Trophoblast cell (in vitro differentiated cells and primary cell): ENCODE measurements at regions not wholly inside any gene's neighbourhood (a gene's known extent, or its start where the extent isn't known, plus 50 kb on each side); places are given as distances from the start of the nearest gene placed in this dataset.

Experiments
- DNase-seq, 2 donors: peaks; one replicate each; pipeline ENCODE4 v3.0.0-alpha.2; 2016
- H2AFZ ChIP-seq: 2 replicates; pipeline ENCODE4 v1.6.1; 2013; ENCODE audit warnings: low read length, moderate library complexity, mild to moderate bottlenecking; ENCODE audit not compliant: insufficient read depth, poor library complexity
- H2AK5ac ChIP-seq: 2 replicates; pipeline ENCODE4 v1.6.1; 2013; ENCODE audit warnings: mild to moderate bottlenecking, low read length
- H2BK120ac ChIP-seq: 2 replicates; pipeline ENCODE4 v1.6.1; 2013; ENCODE audit warnings: low read length, mild to moderate bottlenecking, moderate library complexity; ENCODE audit not compliant: insufficient read depth, poor library complexity
- H2BK12ac ChIP-seq: 2 replicates; pipeline ENCODE4 v1.6.1; 2013; ENCODE audit warnings: mild to moderate bottlenecking, low read length, moderate library complexity
- H2BK5ac ChIP-seq: 2 replicates; pipeline ENCODE4 v1.6.1; 2013; ENCODE audit warnings: low read length, low read depth, moderate library complexity, mild to moderate bottlenecking; ENCODE audit not compliant: poor library complexity
- H3K14ac ChIP-seq: 2 replicates; pipeline ENCODE4 v1.6.1; 2013; ENCODE audit warnings: mild to moderate bottlenecking, low read length
- H3K18ac ChIP-seq: 2 replicates; pipeline ENCODE4 v1.6.1; 2013; ENCODE audit warnings: mild to moderate bottlenecking, low read length
- H3K23ac ChIP-seq: 2 replicates; pipeline ENCODE4 v1.6.1; 2013; ENCODE audit warnings: low read length
- H3K27ac ChIP-seq: 2 replicates; pipeline ENCODE4 v1.5.1; 2013; ENCODE audit warnings: low read depth, mild to moderate bottlenecking, inconsistent platforms, low read length, moderate library complexity
- H3K27me3 ChIP-seq: 2 replicates; pipeline ENCODE4 v1.6.1; 2013; ENCODE audit warnings: inconsistent platforms, mild to moderate bottlenecking, low read length, moderate library complexity; ENCODE audit not compliant: insufficient read depth
- H3K36me3 ChIP-seq, 2 experiments: 1 replicate in 1 of 2; 2 replicates in 1 of 2; pipeline ENCODE4 v1.6.1; 2013; ENCODE audit warnings: low read length in 2 of 2, mild to moderate bottlenecking in 2 of 2, moderate library complexity in 1 of 2; ENCODE audit not compliant: insufficient read depth in 2 of 2, control insufficient read depth in 1 of 2
- H3K4ac ChIP-seq: 2 replicates; pipeline ENCODE4 v1.6.1; 2013; ENCODE audit warnings: low read depth, mild to moderate bottlenecking, low read length, moderate library complexity
- H3K4me1 ChIP-seq, 2 experiments: 1 replicate in 1 of 2; 2 replicates in 1 of 2; pipeline ENCODE4 v1.6.1; 2013; ENCODE audit warnings: low read length in 2 of 2, mild to moderate bottlenecking in 2 of 2, moderate library complexity in 1 of 2; ENCODE audit not compliant: insufficient read depth in 2 of 2, control insufficient read depth in 1 of 2
- H3K4me2 ChIP-seq: 2 replicates; pipeline ENCODE4 v1.6.1; 2013; ENCODE audit warnings: inconsistent platforms, mild to moderate bottlenecking, low read length, moderate library complexity
- H3K4me3 ChIP-seq: 2 replicates; pipeline ENCODE4 v1.5.1; 2013; ENCODE audit warnings: mild to moderate bottlenecking, low read depth, low read length, inconsistent platforms
- H3K79me1 ChIP-seq: one replicate; pipeline ENCODE4 v1.6.1; 2013; ENCODE audit warnings: low read length
- H3K79me2 ChIP-seq: 2 replicates; pipeline ENCODE4 v1.6.1; 2013; ENCODE audit warnings: low read length, mild to moderate bottlenecking; ENCODE audit not compliant: control insufficient read depth, insufficient read depth, poor library complexity
- H3K9ac ChIP-seq: 2 replicates; pipeline ENCODE4 v1.6.1; 2013; ENCODE audit warnings: mild to moderate bottlenecking, low read length
- H3K9me3 ChIP-seq: 2 replicates; pipeline ENCODE4 v1.6.1; 2013; ENCODE audit warnings: low read depth, mild to moderate bottlenecking, control low read depth, inconsistent platforms, low read length; ENCODE audit not compliant: insufficient read depth
- H4K12ac ChIP-seq: 2 replicates; pipeline ENCODE4 v1.6.1; 2013; ENCODE audit warnings: low read depth, mild to moderate bottlenecking, low read length, moderate library complexity
- H4K8ac ChIP-seq: 2 replicates; pipeline ENCODE4 v1.6.1; 2013; ENCODE audit warnings: low read depth, mild to moderate bottlenecking, low read length, moderate library complexity
- H4K91ac ChIP-seq: one replicate; pipeline ENCODE4 v1.6.1; 2013; ENCODE audit warnings: low read depth, mild to moderate bottlenecking, low read length, moderate library complexity
- WGBS: extraction: QIAGEN DNeasy Blood & Tissue Kit; methylation state at CpG from one replicate; pipeline ENCODE4 v1.1.7; 2013; ENCODE audit warnings: missing lambda C conversion rate; ENCODE audit not compliant: insufficient read length, insufficient coverage; ENCODE audit errors: extremely low coverage; 5-methylcytosine and 5-hydroxymethylcytosine counted together

- no peaks in the 10 kb centered on the region for H3K79me2 ChIP-seq
Observed at GRCh38 chr3:44078863-44079262, 162.8 kb upstream of the TOPAZ1 start.

GRCh38 chr3:44079916-44080315 lies 161.8 kb upstream of the TOPAZ1 start:
- no peak for DNase-seq
- Histone ChIP-seq H3K14ac (no peak overlapping the region), H4K8ac (no peak overlapping the region), H2BK12ac (no peak overlapping the region), H2AFZ (no peak overlapping the region), H3K4me3 (no peak overlapping the region), H3K79me2 (no peaks in the 10 kb centered on the region), H3K9me3 (no peaks in the 10 kb centered on the region), H3K27me3 (no peaks in the 10 kb centered on the region), H3K4me1 (no peaks in the 10 kb centered on the region), H2BK120ac (no peak overlapping the region), H3K9ac (no peak overlapping the region), H3K4ac (no peak overlapping the region), H3K27ac (no peak overlapping the region), H4K91ac (no peak overlapping the region), H4K12ac (no peak overlapping the region), H2BK5ac (no peak overlapping the region), H3K36me3 (no peaks in the 10 kb centered on the region), H3K79me1 (no peaks in the 10 kb centered on the region), H3K23ac (no peak overlapping the region), H3K4me2 (no peak overlapping the region), H2AK5ac (no peak overlapping the region), H3K18ac (no peak overlapping the region)
- no CpG with 5 or more reads among the region's 1 CpG for WGBS

More at GRCh38 chr3:44078863-44079262, 162.8 kb upstream of the TOPAZ1 start:
- Histone ChIP-seq H3K14ac (no peak overlapping the region), H3K4me1 (no peaks in the 10 kb centered on the region), H3K79me1 (no peaks in the 10 kb centered on the region), H2BK12ac (no peak overlapping the region), H2AK5ac (no peak overlapping the region), H3K36me3 (no peaks in the 10 kb centered on the region), H3K18ac (no peak overlapping the region), H2BK5ac (no peak overlapping the region), H3K9ac (no peak overlapping the region), H4K8ac (no peak overlapping the region), H4K91ac (no peak overlapping the region), H3K27me3 (no peaks in the 10 kb centered on the region), H3K4me2 (no peak overlapping the region), H3K23ac (no peak overlapping the region), H2BK120ac (no peak overlapping the region), H3K9me3 (no peaks in the 10 kb centered on the region), H3K27ac (no peak overlapping the region), H2AFZ (no peak overlapping the region), H3K4me3 (no peak overlapping the region), H4K12ac (no peak overlapping the region), H3K4ac (no peak overlapping the region)
- DNase-seq = no peak
- no CpG with 5 or more reads among the region's 7 CpGs for WGBS

DNA sequence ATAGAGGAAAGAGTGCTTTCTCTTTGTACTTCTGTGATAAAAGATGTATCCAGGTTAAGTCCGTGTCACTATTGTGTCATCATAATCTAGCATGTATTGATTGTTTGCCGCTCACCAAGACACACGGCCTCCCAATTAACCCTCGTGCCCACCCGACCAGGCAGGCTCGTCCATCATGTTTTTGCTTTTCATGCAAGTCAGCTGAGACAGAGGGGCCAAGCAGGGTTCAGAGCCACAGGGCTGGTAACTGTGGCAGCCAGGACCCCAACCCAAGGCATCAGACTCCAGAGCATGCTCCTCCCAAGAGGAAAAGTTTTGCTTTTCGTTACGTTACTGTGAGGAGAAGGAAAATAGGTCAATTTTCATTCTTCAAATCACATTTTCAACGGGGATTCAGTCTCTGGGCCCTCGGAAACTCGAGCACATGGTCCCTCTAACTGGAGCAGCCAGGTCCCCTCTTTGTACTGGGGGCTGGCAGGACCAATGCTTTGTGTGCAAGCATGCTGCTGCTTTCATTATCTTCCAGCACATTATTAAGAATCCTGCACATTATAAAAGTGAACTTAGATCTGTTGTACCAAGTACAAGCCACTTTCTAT lies 161.1 kb upstream of the TOPAZ1 start:
- Histone ChIP-seq H2BK12ac (no peak overlapping the region), H3K14ac (no peak overlapping the region)
- WGBS = no CpG with 5 or more reads among the region's 11 CpGs

DNA sequence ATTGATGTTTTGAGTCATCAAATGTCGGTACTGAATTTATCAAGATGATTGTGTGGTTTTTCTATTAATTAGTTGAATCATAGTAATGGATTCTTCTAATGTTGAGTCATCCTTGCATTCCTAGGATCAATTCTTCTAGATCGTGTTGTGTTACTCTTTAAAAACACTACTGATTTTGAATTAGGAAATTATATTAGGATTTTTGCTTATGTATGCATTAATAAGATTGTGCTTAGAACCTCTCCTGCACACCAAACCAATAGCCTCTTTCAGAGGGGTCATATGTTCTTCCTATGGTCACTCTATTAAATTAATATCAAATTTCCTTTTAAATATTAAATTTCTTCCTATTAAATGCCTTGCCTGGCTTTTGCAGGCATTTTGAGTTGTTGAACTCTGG lies 151.7 kb upstream of the TOPAZ1 start:
- no peak overlapping the region for H2BK5ac ChIP-seq
- no peak overlapping the region for H3K18ac ChIP-seq
- H2AFZ ChIP-seq = no peak overlapping the region
- no peak overlapping the region for H3K14ac ChIP-seq
- H3K79me2 ChIP-seq = no peaks in the 10 kb centered on the region
- no peak overlapping the region for H3K4me2 ChIP-seq
- H3K9ac ChIP-seq = no peak overlapping the region
- no peak overlapping the region for H4K8ac ChIP-seq
- H3K4me1 ChIP-seq = no peaks in the 10 kb centered on the region
- no peak overlapping the region for H2BK12ac ChIP-seq
- H4K12ac ChIP-seq = no peak overlapping the region
- no peak overlapping the region for H3K27ac ChIP-seq
- H4K91ac ChIP-seq = no peak overlapping the region
- no peak for DNase-seq
- no CpG with 5 or more reads among the region's 2 CpGs for WGBS
- no peak overlapping the region for H2BK120ac ChIP-seq
- H3K23ac ChIP-seq = no peak overlapping the region
- no peak overlapping the region for H2AK5ac ChIP-seq
- no peaks in the 10 kb centered on the region for H3K36me3 ChIP-seq
- no peaks in the 10 kb centered on the region for H3K9me3 ChIP-seq
- no peak overlapping the region for H3K4me3 ChIP-seq
- H3K79me1 ChIP-seq = no peaks in the 10 kb centered on the region
- peaks cover 3% of the 10 kb centered on the region for H3K27me3 ChIP-seq
- H3K4ac ChIP-seq = no peak overlapping the region

More for the DNA sequence above, 161.1 kb upstream of the TOPAZ1 start:
- Histone ChIP-seq H3K79me2 (no peaks in the 10 kb centered on the region), H3K36me3 (no peaks in the 10 kb centered on the region), H3K9ac (no peak overlapping the region), H3K4me2 (no peak overlapping the region), H3K27ac (no peak overlapping the region), H2BK5ac (no peak overlapping the region), H3K79me1 (no peaks in the 10 kb centered on the region), H4K8ac (no peak overlapping the region), H3K4me1 (no peaks in the 10 kb centered on the region), H3K4ac (no peak overlapping the region), H3K18ac (no peak overlapping the region), H2BK120ac (no peak overlapping the region), H2AFZ (no peak overlapping the region), H3K23ac (no peak overlapping the region), H3K4me3 (no peak overlapping the region), H3K27me3 (no peaks in the 10 kb centered on the region), H3K9me3 (no peaks in the 10 kb centered on the region), H2AK5ac (no peak overlapping the region), H4K91ac (no peak overlapping the region), H4K12ac (no peak overlapping the region)
- no peak for DNase-seq
